Mesendoderm (in vitro differentiated cells): ENCODE measurements at regions not wholly inside any gene's neighbourhood (a gene's known extent, or its start where the extent isn't known, plus 50 kb on each side); places are given as distances from the start of the nearest gene placed in this dataset.
A peak's percentile ranks its signal among the peaks of the same experiment; 100 is the strongest.

ENCODE experiments used
- DNase-seq: peaks from one replicate; pipeline ENCODE4 v3.0.0; 2013
- H2AK5ac ChIP-seq: 2 replicates; pipeline ENCODE4 v1.6.1; 2013; ENCODE audit warnings: low read length, inconsistent platforms
- H2BK120ac ChIP-seq: 2 replicates; pipeline ENCODE4 v1.6.1; 2013; ENCODE audit warnings: low read depth, mild to moderate bottlenecking, low read length, moderate library complexity, mixed read lengths
- H2BK15ac ChIP-seq: replicated peaks from 2 replicates; pipeline ENCODE4 v1.6.1; 2013; ENCODE audit warnings: low read depth, mild to moderate bottlenecking, moderate library complexity
- H2BK5ac ChIP-seq: 2 replicates; pipeline ENCODE4 v1.6.1; 2013; ENCODE audit warnings: low read length, inconsistent platforms
- H3K18ac ChIP-seq: 2 replicates; pipeline ENCODE4 v1.6.1; 2013; ENCODE audit warnings: mild to moderate bottlenecking, low read length, mixed read lengths
- H3K23ac ChIP-seq: one replicate; pipeline ENCODE4 v1.6.1; 2013; ENCODE audit warnings: low read length
- H3K27ac ChIP-seq: 2 replicates; pipeline ENCODE4 v1.5.1; 2013; ENCODE audit warnings: low read depth, mild to moderate bottlenecking, inconsistent platforms, low read length, moderate library complexity
- H3K27me3 ChIP-seq: 2 replicates; pipeline ENCODE4 v1.6.1; 2013; ENCODE audit warnings: low read length, control low read depth, mild to moderate bottlenecking, inconsistent platforms; ENCODE audit not compliant: insufficient read depth, poor library complexity
- H3K36me3 ChIP-seq: 2 replicates; pipeline ENCODE4 v1.6.1; 2013; ENCODE audit warnings: low read length, inconsistent platforms; ENCODE audit not compliant: control insufficient read depth, insufficient read depth
- H3K4ac ChIP-seq: one replicate; pipeline ENCODE4 v1.6.1; 2013; ENCODE audit warnings: low read depth, mild to moderate bottlenecking, low read length, moderate library complexity
- H3K4me1 ChIP-seq: 2 replicates; pipeline ENCODE4 v1.6.1; 2013; ENCODE audit warnings: low read depth, low read length, inconsistent platforms; ENCODE audit not compliant: control insufficient read depth
- H3K4me2 ChIP-seq: 2 replicates; pipeline ENCODE4 v1.6.1; 2013; ENCODE audit warnings: low read length
- H3K4me3 ChIP-seq: 2 replicates; pipeline ENCODE4 v1.5.1; 2013; ENCODE audit warnings: mild to moderate bottlenecking, low read length
- H3K56ac ChIP-seq: one replicate; pipeline ENCODE4 v1.6.1; 2013; ENCODE audit warnings: low read length
- H3K79me1 ChIP-seq: 2 replicates; pipeline ENCODE4 v1.6.1; 2013; ENCODE audit warnings: low read length, inconsistent platforms
- H3K79me2 ChIP-seq: 2 replicates; pipeline ENCODE4 v1.6.1; 2013; ENCODE audit warnings: mild to moderate bottlenecking, low read length; ENCODE audit not compliant: control insufficient read depth, insufficient read depth
- H3K9ac ChIP-seq: 2 replicates; pipeline ENCODE4 v1.6.1; 2013; ENCODE audit warnings: low read length, inconsistent platforms
- H4K5ac ChIP-seq: one replicate; pipeline ENCODE4 v1.6.1; 2013; ENCODE audit warnings: low read length
- H4K8ac ChIP-seq: one replicate; pipeline ENCODE4 v1.6.1; 2013; ENCODE audit warnings: low read depth, mild to moderate bottlenecking, control low read depth, low read length, moderate library complexity
- WGBS: extraction: QIAGEN DNeasy Blood & Tissue Kit; methylation state at CpG from one replicate; pipeline ENCODE4 v1.1.7; 2013; ENCODE audit warnings: low lambda C conversion rate, missing lambda C conversion rate; ENCODE audit not compliant: insufficient coverage; ENCODE audit errors: extremely low coverage; 5-methylcytosine and 5-hydroxymethylcytosine counted together

DNA sequence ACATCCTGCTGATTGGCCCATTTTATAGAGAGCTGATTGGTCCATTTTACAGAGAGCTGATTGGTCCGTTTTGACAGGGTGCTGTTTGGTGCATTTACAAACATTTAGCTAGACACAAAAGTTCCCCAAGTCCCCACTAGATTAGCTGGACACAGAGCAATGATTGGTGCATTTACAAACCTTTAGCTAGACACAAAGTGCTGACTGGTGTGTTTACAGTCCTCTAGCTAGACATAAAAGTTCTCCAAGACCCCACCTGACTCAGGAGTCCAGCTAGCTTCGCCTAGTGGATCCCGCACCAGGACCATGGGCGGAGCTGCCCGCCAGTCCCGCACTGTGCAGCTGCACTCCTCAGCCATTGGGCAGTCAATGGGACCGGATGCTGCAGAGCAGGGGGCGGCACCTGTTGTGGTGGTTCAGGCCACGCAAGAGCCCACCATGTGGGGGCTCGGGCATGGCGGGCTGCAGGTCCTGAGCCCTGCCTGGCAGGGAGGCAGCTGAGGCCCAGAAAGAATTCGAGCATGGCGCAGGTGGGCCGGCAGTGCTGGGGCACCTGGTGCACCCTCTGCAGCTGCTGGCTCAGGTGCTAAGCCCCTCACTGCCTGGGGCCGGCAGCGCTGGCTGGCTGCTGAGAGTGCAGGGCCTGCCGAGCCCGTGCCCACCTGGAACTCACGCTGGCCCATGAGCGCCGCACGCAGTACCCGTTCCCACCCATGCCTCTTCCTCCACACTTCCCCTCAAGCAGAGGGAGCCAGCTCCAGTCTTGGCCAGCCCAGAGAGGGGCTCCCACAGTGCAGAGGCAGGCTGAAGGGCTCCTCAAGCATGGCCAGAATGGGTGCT, 713.2 kb upstream of the GYPC start:
- no peak overlapping the region for H2BK15ac ChIP-seq
- no peaks in the 10 kb centered on the region for H3K36me3 ChIP-seq
- no peak overlapping the region for H3K27ac ChIP-seq
- H3K56ac ChIP-seq = no peak overlapping the region
- no peak overlapping the region for H3K9ac ChIP-seq
- no peaks in the 10 kb centered on the region for H3K79me1 ChIP-seq
- no peak overlapping the region for H3K4me2 ChIP-seq
- H4K8ac ChIP-seq = no peak overlapping the region
- H3K4ac ChIP-seq = no peak overlapping the region
- no peak overlapping the region for H2BK5ac ChIP-seq
- H3K27me3 ChIP-seq = no peaks in the 10 kb centered on the region
- no peaks in the 10 kb centered on the region for H3K4me1 ChIP-seq
- H3K23ac ChIP-seq = no peak overlapping the region
- no peak overlapping the region for H3K4me3 ChIP-seq
- H2AK5ac ChIP-seq = no peak overlapping the region
- H3K79me2 ChIP-seq = no peaks in the 10 kb centered on the region
- no peak overlapping the region for H4K5ac ChIP-seq
- no peak overlapping the region for H2BK120ac ChIP-seq
- WGBS = no CpG with 5 or more reads among the region's 23 CpGs
- no peak overlapping the region for H3K18ac ChIP-seq
- DNase-seq = no peak

DNA sequence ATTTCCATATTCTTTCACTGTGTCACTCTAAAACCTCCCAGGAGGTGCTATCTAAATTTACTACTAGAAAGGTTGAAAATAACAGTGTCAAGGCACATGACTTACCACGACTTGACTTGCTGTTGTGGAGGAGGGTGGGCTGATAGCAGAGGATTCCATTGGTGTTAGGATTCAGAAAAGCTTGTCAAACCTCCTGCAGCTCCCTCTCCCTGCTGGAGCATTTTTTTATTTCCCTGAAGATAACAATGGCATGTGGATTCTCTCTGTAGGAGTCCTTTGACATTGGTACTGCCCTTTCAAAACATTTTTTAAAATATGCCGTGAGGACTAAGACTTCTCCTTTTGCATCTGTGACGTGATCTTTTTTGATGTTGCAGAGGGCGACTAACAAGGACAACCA, 696.9 kb upstream of the GYPC start:
- H3K4me2 ChIP-seq = no peak overlapping the region
- DNase-seq = peak; percentile 85
- no peaks in the 10 kb centered on the region for H3K36me3 ChIP-seq
- H3K9ac ChIP-seq = no peak overlapping the region
- no peak overlapping the region for H3K27ac ChIP-seq
- no peak overlapping the region for H3K18ac ChIP-seq
- no peak overlapping the region for H2BK120ac ChIP-seq
- no peak overlapping the region for H2AK5ac ChIP-seq
- H4K5ac ChIP-seq = no peak overlapping the region
- H3K79me1 ChIP-seq = no peaks in the 10 kb centered on the region
- no peak overlapping the region for H4K8ac ChIP-seq
- H3K4me1 ChIP-seq = peaks cover 6% of the 10 kb centered on the region
- WGBS = no CpG with 5 or more reads among the region's 4 CpGs
- no peak overlapping the region for H2BK5ac ChIP-seq
- no peaks in the 10 kb centered on the region for H3K27me3 ChIP-seq
- no peak overlapping the region for H2BK15ac ChIP-seq
- H3K79me2 ChIP-seq = no peaks in the 10 kb centered on the region
- no peak overlapping the region for H3K56ac ChIP-seq
- H3K4me3 ChIP-seq = no peak overlapping the region
- no peak overlapping the region for H3K4ac ChIP-seq
- no peak overlapping the region for H3K23ac ChIP-seq

DNA sequence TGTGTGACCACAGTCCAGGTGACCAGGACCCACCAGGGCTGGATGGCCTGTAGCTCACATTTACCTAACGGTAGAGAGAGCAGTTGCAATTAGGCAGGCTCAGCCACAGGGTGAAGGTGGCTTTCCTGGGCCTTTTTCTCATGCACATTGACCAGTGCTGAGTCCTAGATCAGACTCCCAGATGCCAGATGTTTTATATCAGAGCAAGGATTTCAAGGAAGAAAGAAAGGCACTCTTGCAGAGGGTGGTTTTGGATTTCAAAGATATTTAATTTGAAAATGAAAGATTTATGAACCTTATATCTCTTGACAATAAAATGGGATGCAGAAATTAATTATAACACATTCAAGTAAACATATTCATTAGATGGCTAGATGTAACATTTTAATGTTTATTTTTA, 694.2 kb upstream of the GYPC start:
- Histone ChIP-seq H3K23ac (no peak overlapping the region), H4K8ac (no peak overlapping the region), H3K4me2 (no peak overlapping the region), H4K5ac (no peak overlapping the region), H3K4me1 (peaks cover 6% of the 10 kb centered on the region), H2BK120ac (no peak overlapping the region), H3K56ac (peak overlapping the region; percentile 57), H3K27ac (no peak overlapping the region), H3K4ac (no peak overlapping the region), H3K9ac (no peak overlapping the region), H3K36me3 (no peaks in the 10 kb centered on the region), H2BK15ac (no peak overlapping the region), H2AK5ac (no peak overlapping the region), H3K79me2 (no peaks in the 10 kb centered on the region), H2BK5ac (no peak overlapping the region), H3K27me3 (no peaks in the 10 kb centered on the region), H3K79me1 (no peaks in the 10 kb centered on the region), H3K4me3 (no peak overlapping the region), H3K18ac (no peak overlapping the region)
- no peak for DNase-seq
- no CpG with 5 or more reads among the region's 1 CpG for WGBS

DNA sequence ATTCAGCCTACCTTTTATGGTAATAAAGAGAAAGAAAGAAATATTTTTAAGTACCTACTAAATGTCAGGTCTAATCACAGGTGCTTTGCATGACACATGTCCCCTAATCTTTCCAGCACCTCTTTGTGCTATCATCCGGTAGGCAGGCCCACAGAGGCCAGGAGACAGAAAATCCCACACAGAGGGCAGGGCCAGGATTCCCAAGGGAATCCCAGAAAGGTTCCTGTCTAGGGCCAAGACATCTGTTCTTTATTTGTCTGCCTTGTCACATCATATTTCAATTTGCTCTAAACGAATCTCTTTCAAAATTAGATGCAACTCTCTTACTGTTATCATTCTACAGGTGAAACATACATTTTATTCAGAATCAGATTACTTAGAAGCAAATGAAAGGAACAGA, 676.1 kb upstream of the GYPC start:
- H2BK5ac ChIP-seq = no peak overlapping the region

DNA sequence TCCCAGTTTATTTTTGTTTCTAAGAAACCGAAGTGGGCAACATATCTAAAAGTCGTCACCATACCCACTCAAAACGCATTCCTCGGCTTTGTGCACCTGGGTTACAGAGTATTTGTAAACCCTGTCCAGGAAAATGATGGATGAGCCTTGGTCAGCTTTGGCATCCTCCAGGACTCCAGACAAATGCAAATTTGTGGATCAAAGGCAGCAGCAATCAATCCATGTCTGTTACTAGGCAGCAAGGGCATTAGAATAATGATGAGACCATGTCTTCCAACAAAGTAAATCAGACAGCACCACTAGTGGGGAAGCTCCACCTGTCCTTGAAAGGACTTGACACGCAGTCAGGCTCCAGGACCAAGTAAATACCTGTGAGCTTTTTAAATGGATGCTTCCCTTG, 672.6 kb upstream of the GYPC start:
- Histone ChIP-seq H3K4me1 (no peaks in the 10 kb centered on the region), H3K4ac (no peak overlapping the region), H3K9ac (no peak overlapping the region), H3K4me3 (no peak overlapping the region), H3K27me3 (no peaks in the 10 kb centered on the region), H2BK15ac (no peak overlapping the region), H4K5ac (no peak overlapping the region), H3K18ac (no peak overlapping the region), H3K79me2 (no peaks in the 10 kb centered on the region), H3K27ac (no peak overlapping the region), H2BK5ac (no peak overlapping the region), H3K56ac (no peak overlapping the region), H4K8ac (no peak overlapping the region), H3K23ac (no peak overlapping the region), H3K4me2 (no peak overlapping the region), H2AK5ac (no peak overlapping the region), H3K36me3 (no peaks in the 10 kb centered on the region), H3K79me1 (no peaks in the 10 kb centered on the region), H2BK120ac (no peak overlapping the region)
- no CpG with 5 or more reads among the region's 5 CpGs for WGBS
- DNase-seq = no peak

More for the DNA sequence above, 676.1 kb upstream of the GYPC start:
- no peaks in the 10 kb centered on the region for H3K79me2 ChIP-seq
- H3K18ac ChIP-seq = no peak overlapping the region
- H3K27me3 ChIP-seq = no peaks in the 10 kb centered on the region
- H3K36me3 ChIP-seq = no peaks in the 10 kb centered on the region
- H3K4me1 ChIP-seq = no peaks in the 10 kb centered on the region
- no peak overlapping the region for H3K4me2 ChIP-seq
- no peak overlapping the region for H3K4ac ChIP-seq
- H3K4me3 ChIP-seq = no peak overlapping the region
- no peak for DNase-seq
- no peak overlapping the region for H3K56ac ChIP-seq
- no peak overlapping the region for H2BK120ac ChIP-seq
- H3K9ac ChIP-seq = no peak overlapping the region
- no peak overlapping the region for H4K5ac ChIP-seq
- no peak overlapping the region for H2AK5ac ChIP-seq
- WGBS = no CpG with 5 or more reads among the region's 2 CpGs
- no peak overlapping the region for H3K23ac ChIP-seq
- H4K8ac ChIP-seq = no peak overlapping the region
- no peak overlapping the region for H2BK15ac ChIP-seq
- no peaks in the 10 kb centered on the region for H3K79me1 ChIP-seq
- no peak overlapping the region for H3K27ac ChIP-seq

DNA sequence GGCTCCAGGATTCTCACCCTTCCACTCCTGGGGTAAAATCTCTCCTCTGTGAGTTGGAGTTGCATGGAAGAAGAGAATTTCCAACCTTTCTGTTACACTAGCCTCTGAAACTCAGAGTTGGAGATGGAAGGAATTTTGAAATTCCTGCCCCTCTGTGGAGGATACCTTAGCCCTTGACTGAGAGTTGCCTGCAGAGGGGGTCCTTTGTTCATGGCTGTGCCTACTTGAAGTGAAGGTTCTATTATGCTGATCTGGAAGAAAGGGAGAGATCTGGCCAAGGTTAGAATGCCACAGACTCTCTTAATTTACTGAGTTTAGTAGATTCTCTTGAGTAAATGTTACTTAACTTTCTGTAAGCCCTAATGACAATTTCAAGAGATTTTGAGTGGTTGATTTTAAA, 626.6 kb upstream of the GYPC start:
- H4K5ac ChIP-seq = no peak overlapping the region
- peak; percentile 77 for DNase-seq
- no peak overlapping the region for H3K4ac ChIP-seq

More for the DNA sequence above, 626.6 kb upstream of the GYPC start:
- H3K9ac ChIP-seq = no peak overlapping the region
- H3K18ac ChIP-seq = no peak overlapping the region
- no peak overlapping the region for H4K8ac ChIP-seq
- H2BK5ac ChIP-seq = no peak overlapping the region
- no peak overlapping the region for H3K56ac ChIP-seq
- H3K4me3 ChIP-seq = no peak overlapping the region
- H2BK120ac ChIP-seq = no peak overlapping the region
- no peaks in the 10 kb centered on the region for H3K79me2 ChIP-seq
- H3K4me1 ChIP-seq = no peaks in the 10 kb centered on the region
- no peak overlapping the region for H3K23ac ChIP-seq
- no peak overlapping the region for H3K4me2 ChIP-seq
- no peak overlapping the region for H3K27ac ChIP-seq
- H2BK15ac ChIP-seq = no peak overlapping the region
- no peak overlapping the region for H2AK5ac ChIP-seq
- no peaks in the 10 kb centered on the region for H3K27me3 ChIP-seq
- H3K36me3 ChIP-seq = no peaks in the 10 kb centered on the region
- H3K79me1 ChIP-seq = no peaks in the 10 kb centered on the region
